Right cardiac atrium (tissue), 5 donors: ENCODE measurements at regions not wholly inside any gene's neighbourhood (a gene's known extent, or its start where the extent isn't known, plus 50 kb on each side); places are given as distances from the start of the nearest gene placed in this dataset.
"Not testable (repeated sequence)": the region's sequence is repeated elsewhere in the genome, so short reads cannot be mapped to it uniquely, and the experiment has no call there.

Source experiments
- ATAC-seq, 2 donors: fragments of 200-7000 bp; cut with Tn5 transposase; one replicate each; pipeline versions ENCODE4 v1.8.0 to v1.9.1; 2020; ENCODE audit warnings: moderate library complexity in 2 of 2, mild to moderate bottlenecking in 1 of 2
- DNase-seq, 3 donors: peaks; one replicate each; pipeline ENCODE4 v3.0.0-alpha.2; 2020
- H3K27ac ChIP-seq: one replicate; pipeline ENCODE4 v1.5.1; 2013; ENCODE audit warnings: mild to moderate bottlenecking, low read length, control low read depth, moderate library complexity
- H3K27me3 ChIP-seq: one replicate; pipeline ENCODE4 v1.6.1; 2013; ENCODE audit not compliant: control insufficient read depth, insufficient read depth
- H3K4me1 ChIP-seq: one replicate; pipeline ENCODE4 v1.6.1; 2013; ENCODE audit warnings: low read length; ENCODE audit not compliant: control insufficient read depth, insufficient read depth
- H3K4me3 ChIP-seq: one replicate; pipeline ENCODE4 v1.5.1; 2013; ENCODE audit warnings: low read length, control low read depth
- H3K9me3 ChIP-seq: one replicate; pipeline ENCODE4 v1.6.1; 2013; ENCODE audit warnings: low read length; ENCODE audit not compliant: control insufficient read depth
- WGBS: extraction: QIAGEN DNeasy Blood & Tissue Kit; methylation state at CpG from one replicate; pipeline ENCODE4 v1.1.7; 2013; 5-methylcytosine and 5-hydroxymethylcytosine counted together
- intact Hi-C, 4 donors: fragments of 100-400 bp; cut with DNase I; formaldehyde crosslinking; loops; one replicate each; pipeline versions ENCODE4 v1.11.0 to v1.14.0; 2022 to 2023
- donor health status: healthy with polysubstance abuse.
- donor health status: DM: no; HTN: yes; CAD: no.
- donor health status: DM: no; HTN: no; CAD: no.
- donor health status: DM: no; HTN: yes; CAD: no; lungs with severe emphysema.
- donor health status: DM: yes; HTN: yes; CAD: no.

DNA sequence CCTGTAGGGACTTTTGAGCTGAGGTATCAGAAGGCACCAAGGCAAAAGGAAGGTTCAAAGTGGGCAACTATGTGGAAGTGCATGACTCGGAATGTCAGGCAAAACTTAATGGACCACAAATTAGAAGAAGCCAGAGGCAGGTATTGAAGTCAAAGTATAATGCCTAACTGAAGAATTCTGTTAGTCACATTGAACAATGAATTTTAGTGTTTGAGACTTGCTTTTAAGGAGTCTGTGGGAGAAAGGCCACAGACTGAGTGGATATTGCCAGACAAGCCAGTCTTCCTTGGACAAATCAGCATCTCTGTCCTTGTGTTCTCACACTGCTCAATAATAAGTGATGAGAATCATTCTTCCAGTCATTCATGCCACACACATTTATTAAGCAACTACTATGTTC is 498.9 kb downstream of the STK39 start:
- H3K27ac ChIP-seq, result no peak overlapping the region
- H3K27me3 ChIP-seq, result no peaks in the 10 kb centered on the region
- ATAC-seq (no peak), DNase-seq (no peak)
- WGBS, result 95% methylated on average over 1 of the region's 1 CpG
- H3K9me3 ChIP-seq, result no peaks in the 10 kb centered on the region
- intact Hi-C loops, result no loop called here
- H3K4me1 ChIP-seq, result no peaks in the 10 kb centered on the region
- no peak overlapping the region for H3K4me3 ChIP-seq

DNA sequence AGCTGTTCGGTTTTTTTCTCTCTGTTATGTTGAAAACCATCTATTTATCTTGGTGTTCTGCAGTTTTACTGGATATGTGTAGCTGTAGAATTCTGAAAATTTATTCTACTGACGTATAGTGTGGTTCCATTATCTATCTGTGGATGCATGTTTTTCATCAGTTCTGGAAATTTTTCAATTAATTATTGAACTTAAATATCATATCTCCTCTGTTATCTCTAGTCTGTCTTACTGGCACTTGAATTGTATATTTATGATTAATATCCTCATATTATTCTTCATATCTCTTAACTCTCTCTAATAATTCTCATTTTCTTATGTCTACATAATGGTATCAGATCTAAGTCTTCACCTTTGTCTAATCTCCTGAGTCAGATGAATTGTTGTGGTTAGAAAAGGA is 501.7 kb downstream of the STK39 start:
- intact Hi-C loops, result no loop called here
- H3K4me3 ChIP-seq, result no peak overlapping the region
- no peak for ATAC-seq
- no peak overlapping the region for H3K27ac ChIP-seq
- no peak for DNase-seq
- no peaks in the 10 kb centered on the region for H3K27me3 ChIP-seq
- WGBS, result 71% methylated on average over 2 of the region's 2 CpGs
- H3K4me1 ChIP-seq, result no peaks in the 10 kb centered on the region
- H3K9me3 ChIP-seq, result no peaks in the 10 kb centered on the region

DNA sequence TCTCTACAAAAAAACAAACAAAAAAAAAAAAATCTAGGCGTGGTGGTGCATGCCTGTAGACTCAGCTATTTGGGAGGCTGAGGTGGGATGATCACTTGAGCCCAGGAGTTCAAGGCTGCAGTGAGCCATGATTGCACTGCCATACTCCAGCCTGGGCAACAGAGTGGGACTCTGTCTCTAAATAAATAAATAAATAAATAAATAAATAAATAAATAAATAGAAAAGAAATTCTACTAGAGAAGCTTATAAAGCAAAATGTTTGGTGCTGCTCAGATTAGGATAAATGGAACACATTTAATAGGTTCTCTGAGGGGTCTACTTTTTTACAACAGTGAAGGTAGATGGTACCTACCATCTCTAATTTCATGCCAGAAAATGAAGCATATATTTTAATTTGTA is 507.5 kb downstream of the STK39 start:
- intact Hi-C loops, H3K27me3 ChIP-seq, ATAC-seq: not testable (repeated sequence)

DNA sequence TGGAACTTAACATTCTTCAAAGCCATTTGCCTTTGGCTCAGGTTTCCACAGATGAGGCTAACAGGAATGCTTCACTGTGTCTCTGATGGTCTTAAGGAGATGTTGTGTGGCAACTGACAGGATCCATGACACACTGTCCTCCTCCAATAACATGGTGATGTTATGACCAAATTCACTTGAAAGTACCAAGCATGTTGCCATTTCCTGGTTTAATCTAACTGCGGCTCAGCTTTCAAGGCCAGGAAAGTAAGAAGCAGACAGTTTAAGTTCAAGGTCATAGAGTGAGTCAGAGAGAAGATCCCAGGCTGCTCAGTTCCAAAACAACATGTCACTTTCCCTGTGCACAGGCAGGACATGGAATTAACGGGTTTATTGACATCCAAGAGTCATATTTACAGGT is 513.6 kb downstream of the STK39 start:
- no peak for DNase-seq
- Histone ChIP-seq H3K4me1 (no peaks in the 10 kb centered on the region), H3K4me3 (no peak overlapping the region), H3K27ac (no peak overlapping the region), H3K27me3 (no peaks in the 10 kb centered on the region), H3K9me3 (no peaks in the 10 kb centered on the region)
- no peak for ATAC-seq
- intact Hi-C loops, result no loop called here
- WGBS, result 61% methylated on average over 2 of the region's 2 CpGs

More for the DNA sequence above, 507.5 kb downstream of the STK39 start:
- DNase-seq, H3K4me1 ChIP-seq, H3K9me3 ChIP-seq, H3K4me3 ChIP-seq, H3K27ac ChIP-seq: not testable (repeated sequence)
- 84% methylated on average over 1 of the region's 1 CpG for WGBS

DNA sequence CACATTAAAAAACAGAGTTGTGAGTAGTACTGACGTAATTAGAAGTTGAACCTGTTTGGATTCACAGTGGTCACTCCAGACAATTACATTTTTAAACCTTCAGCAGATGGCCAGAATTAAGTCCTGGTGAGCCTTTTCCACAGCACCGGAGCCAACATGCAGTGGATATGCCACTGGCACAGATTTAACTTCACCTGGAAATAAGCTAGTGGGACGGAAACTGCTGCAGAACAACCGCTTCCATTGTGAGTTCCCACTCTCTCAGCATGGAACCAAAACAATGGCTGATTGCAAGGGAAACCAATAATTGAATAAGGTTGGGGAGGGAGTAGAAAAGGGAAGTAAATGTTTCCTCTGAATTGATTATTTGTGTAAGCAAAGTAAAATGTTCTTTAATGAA is 515.1 kb downstream of the STK39 start:
- H3K4me3 ChIP-seq, result no peak overlapping the region
- H3K27me3 ChIP-seq, result no peaks in the 10 kb centered on the region
- no peak for DNase-seq
- no peaks in the 10 kb centered on the region for H3K4me1 ChIP-seq
- no peak for ATAC-seq
- intact Hi-C loops, result no loop called here
- H3K27ac ChIP-seq, result no peak overlapping the region
- no peaks in the 10 kb centered on the region for H3K9me3 ChIP-seq
- WGBS, result 80% methylated on average over 4 of the region's 4 CpGs

DNA sequence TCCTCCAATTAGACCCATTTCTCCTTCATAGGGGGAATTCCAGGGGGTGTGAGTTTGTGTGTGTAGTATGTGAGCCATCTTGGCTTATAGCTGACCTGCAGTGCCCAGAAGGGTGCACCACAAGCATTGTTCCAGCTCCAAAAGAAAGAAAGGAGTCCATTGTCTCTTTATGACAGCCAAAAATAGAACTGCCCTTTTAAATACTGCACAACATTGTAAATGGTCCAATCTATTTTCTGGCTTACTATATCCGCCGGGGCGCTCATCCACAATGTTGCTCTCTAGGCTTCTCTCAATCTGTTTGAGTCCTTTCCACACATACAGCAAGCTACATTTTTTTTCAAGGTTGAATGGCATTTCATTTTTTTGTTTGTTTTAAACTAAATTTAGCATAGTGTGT is 517.5 kb downstream of the STK39 start:
- no peaks in the 10 kb centered on the region for H3K4me1 ChIP-seq
- H3K9me3 ChIP-seq, result no peaks in the 10 kb centered on the region
- no peak for DNase-seq
- intact Hi-C loops, result no loop called here
- no peak overlapping the region for H3K4me3 ChIP-seq
- no peak overlapping the region for H3K27ac ChIP-seq
- H3K27me3 ChIP-seq, result no peaks in the 10 kb centered on the region
- ATAC-seq, result no peak
- 74% methylated on average over 3 of the region's 3 CpGs for WGBS

DNA sequence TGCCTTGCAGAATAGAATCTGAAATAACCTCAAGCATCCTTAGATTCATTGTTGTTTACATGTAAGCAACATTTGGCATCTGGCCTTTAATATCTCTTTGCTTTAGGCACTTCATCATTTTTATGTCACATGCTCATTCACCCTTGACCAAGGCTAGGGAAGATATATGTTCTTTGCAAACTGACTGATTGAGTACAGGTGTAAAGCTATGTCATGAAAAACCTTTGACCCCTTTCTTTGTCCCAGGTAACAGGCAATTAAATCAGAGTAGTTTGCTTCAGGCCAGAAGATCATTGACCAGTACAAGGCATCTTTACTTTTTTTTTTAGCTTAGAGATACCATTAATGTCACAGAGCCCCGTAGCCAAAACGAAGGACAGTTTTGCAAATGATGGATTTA is 520.6 kb downstream of the STK39 start:
- no peak overlapping the region for H3K4me3 ChIP-seq
- no peaks in the 10 kb centered on the region for H3K27me3 ChIP-seq
- H3K9me3 ChIP-seq, result no peaks in the 10 kb centered on the region
- WGBS, result 83% methylated on average over 2 of the region's 2 CpGs
- H3K27ac ChIP-seq, result no peak overlapping the region
- no peak for ATAC-seq
- no peak for DNase-seq
- H3K4me1 ChIP-seq, result no peaks in the 10 kb centered on the region
- intact Hi-C loops, result no loop called here

DNA sequence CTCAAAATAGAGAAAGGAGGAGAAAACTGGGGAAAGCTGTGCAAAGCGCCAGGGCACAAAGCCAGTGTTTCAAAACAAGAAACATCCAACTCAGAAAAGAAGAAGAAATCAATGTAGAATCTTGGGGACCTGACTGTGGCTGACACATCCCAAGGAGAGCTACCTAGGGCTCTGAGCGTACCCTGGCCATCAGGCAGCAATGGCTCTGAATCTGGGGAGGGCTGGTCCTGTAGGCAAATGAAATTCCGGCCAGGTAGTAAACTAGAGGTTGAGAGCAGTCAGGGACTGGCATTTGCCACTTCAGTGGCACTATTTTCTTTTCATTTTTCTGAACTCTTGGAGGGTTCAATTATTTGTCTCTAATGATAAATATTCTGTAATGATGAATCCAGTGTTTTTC is 525.8 kb downstream of the STK39 start:
- ATAC-seq (no peak), DNase-seq (no peak)
- H3K27ac ChIP-seq, result no peak overlapping the region
- no peak overlapping the region for H3K4me3 ChIP-seq
- H3K27me3 ChIP-seq, result no peaks in the 10 kb centered on the region
- no peaks in the 10 kb centered on the region for H3K9me3 ChIP-seq
- WGBS, result 86% methylated on average over 3 of the region's 3 CpGs
- no peaks in the 10 kb centered on the region for H3K4me1 ChIP-seq
- intact Hi-C loops, result no loop called here

DNA sequence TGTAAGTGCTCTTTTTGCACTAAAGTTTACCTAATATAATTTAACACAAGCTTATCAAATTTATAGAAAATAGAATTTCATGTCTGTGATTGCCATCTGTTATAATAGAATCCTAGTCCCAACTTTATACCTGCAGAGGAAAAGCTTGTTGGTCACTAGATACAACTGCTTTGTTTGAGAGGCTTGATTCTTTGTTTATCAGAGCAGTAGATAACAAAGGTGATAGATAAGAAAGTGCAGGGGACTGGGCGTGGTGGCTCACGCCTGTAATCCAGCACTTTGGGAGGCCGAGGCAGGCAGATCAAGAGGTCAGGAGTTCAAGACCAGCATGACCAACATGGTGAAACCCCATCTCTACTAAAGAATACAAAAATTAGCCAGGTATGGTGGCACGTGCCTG is 528.0 kb downstream of the STK39 start:
- WGBS, result 59% methylated on average over 4 of the region's 4 CpGs
- DNase-seq (no peak), ATAC-seq (no peak)
- H3K9me3 ChIP-seq, result no peaks in the 10 kb centered on the region
- no peaks in the 10 kb centered on the region for H3K27me3 ChIP-seq
- intact Hi-C loops, result no loop called here
- no peak overlapping the region for H3K27ac ChIP-seq
- no peaks in the 10 kb centered on the region for H3K4me1 ChIP-seq
- no peak overlapping the region for H3K4me3 ChIP-seq

DNA sequence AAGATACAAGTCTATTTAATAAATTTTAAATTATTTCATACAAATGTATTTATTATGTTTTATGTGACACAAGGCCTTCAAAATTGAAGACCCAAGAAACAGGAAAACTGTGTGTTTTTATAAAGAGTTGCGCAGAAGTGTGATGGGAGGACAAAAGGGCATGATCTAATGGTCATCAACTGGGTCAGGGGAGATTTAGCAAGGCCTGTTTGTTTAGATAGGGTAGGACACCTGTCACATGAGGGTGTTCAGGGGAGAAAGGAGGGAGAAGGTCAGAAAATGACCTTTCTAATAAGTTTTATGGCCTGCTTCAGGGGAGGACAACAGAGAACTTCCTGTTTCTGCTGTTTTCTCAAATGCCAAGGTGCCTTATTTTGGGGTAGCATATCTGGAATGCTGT is 528.8 kb downstream of the STK39 start:
- ATAC-seq, result no peak
- no peaks in the 10 kb centered on the region for H3K27me3 ChIP-seq
- no peaks in the 10 kb centered on the region for H3K9me3 ChIP-seq
- intact Hi-C loops, result no loop called here
- no peak for DNase-seq
- 93% methylated on average over 1 of the region's 1 CpG for WGBS
- H3K4me1 ChIP-seq, result no peaks in the 10 kb centered on the region
- H3K4me3 ChIP-seq, result no peak overlapping the region
- no peak overlapping the region for H3K27ac ChIP-seq

DNA sequence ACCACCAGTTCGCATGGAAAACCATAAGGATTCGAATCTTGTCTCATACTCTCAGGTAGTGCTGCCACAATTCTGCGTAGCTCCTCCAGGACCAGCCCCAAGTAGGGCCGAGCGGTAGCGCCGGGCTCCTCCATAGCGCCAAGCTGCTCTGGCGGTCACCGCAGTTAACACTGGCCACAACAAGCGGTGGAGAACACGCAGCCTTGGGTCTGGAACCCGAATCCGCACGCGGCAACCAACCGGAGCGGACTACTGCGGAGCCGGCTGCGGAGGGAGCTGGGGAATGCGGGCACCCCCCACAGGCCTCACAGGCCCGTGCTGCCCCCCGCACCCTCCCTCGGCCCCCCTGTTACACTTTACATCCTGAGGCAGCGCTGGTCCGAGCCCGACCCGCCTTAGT is 531.5 kb downstream of the STK39 start:
- ATAC-seq, result no peak
- no peak overlapping the region for H3K27ac ChIP-seq

DNA sequence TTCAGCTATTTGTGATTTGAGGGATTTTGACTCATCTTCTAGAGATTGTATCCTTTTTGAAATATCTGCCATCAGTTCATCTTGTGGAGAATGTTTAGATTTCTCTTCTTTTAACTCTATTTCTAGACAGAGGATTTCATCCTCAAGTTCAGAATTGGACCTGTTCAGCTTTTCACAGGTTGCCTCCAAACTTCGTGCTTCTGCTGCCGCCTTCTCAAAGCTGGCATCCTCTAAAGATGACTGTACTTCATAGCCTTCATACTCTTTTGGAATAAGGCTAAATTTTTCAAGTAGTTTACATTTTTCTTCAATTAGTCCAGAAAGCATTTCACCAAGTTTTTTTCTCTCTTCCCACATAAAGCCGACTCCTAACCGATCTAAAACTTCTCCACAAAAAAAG is 531.9 kb downstream of the STK39 start:
- DNase-seq, ATAC-seq, H3K4me3 ChIP-seq, H3K9me3 ChIP-seq, H3K27ac ChIP-seq, intact Hi-C loops, H3K4me1 ChIP-seq, H3K27me3 ChIP-seq: not testable (repeated sequence)
- 88% methylated on average over 4 of the region's 4 CpGs for WGBS

More for the DNA sequence above, 531.5 kb downstream of the STK39 start:
- DNase-seq, result peak in 2 of 3 donors; percentile 28
- WGBS, result 80% methylated on average over 29 of the region's 29 CpGs
- Histone ChIP-seq H3K9me3 (no peaks in the 10 kb centered on the region), H3K4me3 (no peak overlapping the region), H3K27me3 (no peaks in the 10 kb centered on the region), H3K4me1 (no peaks in the 10 kb centered on the region)
- intact Hi-C loops, result no loop called here
